SK-N-SH treated with all-trans-retinoic acid at 6 μM for 48 hours (cell line): ENCODE measurements at regions not wholly inside any gene's neighbourhood (a gene's known extent, or its start where the extent isn't known, plus 50 kb on each side); places are given as distances from the start of the nearest gene placed in this dataset.
"Not testable (repeated sequence)": the region's sequence is repeated elsewhere in the genome, so short reads cannot be mapped to it uniquely, and the experiment has no call there.

Experiments
- BACH2 ChIP-seq: fragments of 250-450 bp; sonication (Bioruptor Pico); IDR thresholded peaks from 2 replicates; pipeline ENCODE4 v1.9.0; 2021; ENCODE audit warnings: mild to moderate bottlenecking, borderline replicate concordance
- CSDC2 ChIP-seq: fragments of 250-450 bp; sonication (Bioruptor Pico); IDR thresholded peaks from 2 replicates; pipeline ENCODE4 v1.5.0; 2020; ENCODE audit warnings: mild to moderate bottlenecking, moderate library complexity
- GLIS3 ChIP-seq: fragments of 250-450 bp; sonication (Bioruptor Pico); IDR thresholded peaks from 2 replicates; pipeline ENCODE4 v1.5.0; 2020; ENCODE audit warnings: mild to moderate bottlenecking, moderate library complexity
- TOX ChIP-seq: fragments of 250-450 bp; sonication (Bioruptor Pico); IDR thresholded peaks from 2 replicates; pipeline ENCODE4 v1.8.0; 2021; ENCODE audit warnings: mild to moderate bottlenecking, moderate library complexity, borderline replicate concordance
- ZFP30 ChIP-seq: fragments of 450-650 bp; formaldehyde crosslinking; IDR thresholded peaks from 2 replicates; pipeline ENCODE4 v1.5.0; 2022; ENCODE audit warnings: mild to moderate bottlenecking, moderate library complexity
- ZNF565 ChIP-seq: fragments of 450-650 bp; formaldehyde crosslinking; conservative IDR thresholded peaks from 2 replicates; pipeline ENCODE4 v1.5.0; 2020; ENCODE audit warnings: low read depth, mild to moderate bottlenecking, moderate library complexity
- ZNF8 ChIP-seq: fragments of 450-650 bp; formaldehyde crosslinking; IDR thresholded peaks from 2 replicates; pipeline ENCODE4 v1.5.0; 2020; ENCODE audit warnings: mild to moderate bottlenecking, moderate library complexity
- TF ChIP-seq, protein P1 (sequence below): fragments of 250-450 bp; sonication (Bioruptor Pico); IDR thresholded peaks from 2 replicates; pipeline ENCODE4 v1.5.1; 2020; ENCODE audit warnings: low read depth, mild to moderate bottlenecking, moderate library complexity
- TF ChIP-seq, protein P2 (sequence below): fragments of 250-450 bp; sonication (Bioruptor Pico); IDR thresholded peaks from 2 replicates; pipeline ENCODE4 v1.5.0; 2020; ENCODE audit warnings: mild to moderate bottlenecking, moderate library complexity

DNA sequence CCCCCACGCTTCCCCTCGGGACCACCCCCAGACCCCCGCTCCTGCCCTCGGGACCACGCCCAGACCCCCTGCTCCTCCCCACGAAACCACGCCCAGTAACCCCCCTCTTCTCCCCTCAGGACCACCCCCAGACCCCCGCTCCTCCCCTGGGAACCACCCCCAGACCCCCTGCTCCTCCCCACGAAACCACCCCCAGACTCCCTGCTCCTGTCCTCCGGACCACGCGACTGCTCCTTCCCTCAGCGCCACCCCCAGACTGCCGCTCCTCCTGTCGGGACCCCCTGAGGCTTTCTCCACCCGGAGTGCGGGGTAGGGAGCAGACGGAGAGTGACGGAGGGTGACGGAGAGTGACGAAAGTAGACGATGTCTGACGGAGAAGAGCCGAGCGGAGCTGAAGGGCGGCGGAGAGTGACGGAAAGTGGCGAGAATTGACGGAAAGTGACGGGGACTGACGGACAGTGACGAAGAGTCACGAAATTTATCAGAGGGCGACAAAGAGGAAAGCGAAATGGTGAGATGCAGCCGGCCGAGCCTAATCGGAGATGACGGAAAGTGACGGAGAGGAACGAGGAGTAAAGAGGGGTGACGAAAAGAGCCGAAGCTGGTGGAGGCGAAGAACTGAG, 267.2 kb upstream of the PLCXD1 start:
- TF ChIP-seq ZNF565 (CRISPR knock-in tag); TOX (CRISPR knock-in tag); GLIS3; ZNF8 (CRISPR knock-in tag); ZFP30; BACH2; CSDC2: not testable (repeated sequence)
- TF ChIP-seq, protein P1, sequence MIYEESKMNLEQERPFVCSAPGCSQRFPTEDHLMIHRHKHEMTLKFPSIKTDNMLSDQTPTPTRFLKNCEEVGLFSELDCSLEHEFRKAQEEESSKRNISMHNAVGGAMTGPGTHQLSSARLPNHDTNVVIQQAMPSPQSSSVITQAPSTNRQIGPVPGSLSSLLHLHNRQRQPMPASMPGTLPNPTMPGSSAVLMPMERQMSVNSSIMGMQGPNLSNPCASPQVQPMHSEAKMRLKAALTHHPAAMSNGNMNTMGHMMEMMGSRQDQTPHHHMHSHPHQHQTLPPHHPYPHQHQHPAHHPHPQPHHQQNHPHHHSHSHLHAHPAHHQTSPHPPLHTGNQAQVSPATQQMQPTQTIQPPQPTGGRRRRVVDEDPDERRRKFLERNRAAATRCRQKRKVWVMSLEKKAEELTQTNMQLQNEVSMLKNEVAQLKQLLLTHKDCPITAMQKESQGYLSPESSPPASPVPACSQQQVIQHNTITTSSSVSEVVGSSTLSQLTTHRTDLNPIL: not testable (repeated sequence)
- TF ChIP-seq, protein P2, sequence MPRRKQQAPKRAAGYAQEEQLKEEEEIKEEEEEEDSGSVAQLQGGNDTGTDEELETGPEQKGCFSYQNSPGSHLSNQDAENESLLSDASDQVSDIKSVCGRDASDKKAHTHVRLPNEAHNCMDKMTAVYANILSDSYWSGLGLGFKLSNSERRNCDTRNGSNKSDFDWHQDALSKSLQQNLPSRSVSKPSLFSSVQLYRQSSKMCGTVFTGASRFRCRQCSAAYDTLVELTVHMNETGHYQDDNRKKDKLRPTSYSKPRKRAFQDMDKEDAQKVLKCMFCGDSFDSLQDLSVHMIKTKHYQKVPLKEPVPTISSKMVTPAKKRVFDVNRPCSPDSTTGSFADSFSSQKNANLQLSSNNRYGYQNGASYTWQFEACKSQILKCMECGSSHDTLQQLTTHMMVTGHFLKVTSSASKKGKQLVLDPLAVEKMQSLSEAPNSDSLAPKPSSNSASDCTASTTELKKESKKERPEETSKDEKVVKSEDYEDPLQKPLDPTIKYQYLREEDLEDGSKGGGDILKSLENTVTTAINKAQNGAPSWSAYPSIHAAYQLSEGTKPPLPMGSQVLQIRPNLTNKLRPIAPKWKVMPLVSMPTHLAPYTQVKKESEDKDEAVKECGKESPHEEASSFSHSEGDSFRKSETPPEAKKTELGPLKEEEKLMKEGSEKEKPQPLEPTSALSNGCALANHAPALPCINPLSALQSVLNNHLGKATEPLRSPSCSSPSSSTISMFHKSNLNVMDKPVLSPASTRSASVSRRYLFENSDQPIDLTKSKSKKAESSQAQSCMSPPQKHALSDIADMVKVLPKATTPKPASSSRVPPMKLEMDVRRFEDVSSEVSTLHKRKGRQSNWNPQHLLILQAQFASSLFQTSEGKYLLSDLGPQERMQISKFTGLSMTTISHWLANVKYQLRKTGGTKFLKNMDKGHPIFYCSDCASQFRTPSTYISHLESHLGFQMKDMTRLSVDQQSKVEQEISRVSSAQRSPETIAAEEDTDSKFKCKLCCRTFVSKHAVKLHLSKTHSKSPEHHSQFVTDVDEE (CRISPR knock-in tag): not testable (repeated sequence)
